ENCODE measurements at regions not wholly inside any gene's neighbourhood (a gene's known extent, or its start where the extent isn't known, plus 50 kb on each side); places are given as distances from the start of the nearest gene placed in this dataset.

GRCh38 chr5:88144219-88145001, 124.2 kb downstream of the TMEM161B start:
- no peak for DNase-seq (ENCODE audit: low spot score)
- FAIRE-seq = no peak

- DNase-seq (ENCODE audit: low spot score) (no peak), FAIRE-seq (no peak)
These were observed 124.9 kb downstream of the TMEM161B start for GRCh38 chr5:88143693-88144218.

GRCh38 chr5:88142886-88143692, 125.6 kb downstream of the TMEM161B start:
- no peak for FAIRE-seq
- no peak for DNase-seq (ENCODE audit: low spot score)

GRCh38 chr5:88142636-88142885, 126.1 kb downstream of the TMEM161B start:
- DNase-seq (ENCODE audit: low spot score) (no peak), FAIRE-seq (no peak)

GRCh38 chr5:88140856-88141752, 127.5 kb downstream of the TMEM161B start:
- peak; percentile 85 for DNase-seq (ENCODE audit: low spot score)

GRCh38 chr5:88140396-88140855, 128.2 kb downstream of the TMEM161B start:
- no peak for FAIRE-seq
- no peak for DNase-seq (ENCODE audit: low spot score)

More at GRCh38 chr5:88140856-88141752, 127.5 kb downstream of the TMEM161B start:
- FAIRE-seq = peak; percentile 42

GRCh38 chr5:88130211-88130815, 138.3 kb downstream of the TMEM161B start:
- DNase-seq (ENCODE audit: low spot score) = no peak
- no peak for FAIRE-seq

- FAIRE-seq (no peak), DNase-seq (ENCODE audit: low spot score) (no peak)
These were observed 139.8 kb downstream of the TMEM161B start for GRCh38 chr5:88128813-88129212.

- DNase-seq (ENCODE audit: low spot score) = no peak
- FAIRE-seq = no peak
These were observed 149.0 kb downstream of the TMEM161B start for GRCh38 chr5:88119535-88120125.

GRCh38 chr5:88118179-88118578, 150.5 kb downstream of the TMEM161B start:
- FAIRE-seq = no peak
- no peak for DNase-seq (ENCODE audit: low spot score)

- DNase-seq (ENCODE audit: low spot score) (no peak), FAIRE-seq (no peak)
These were observed 151.1 kb downstream of the TMEM161B start for GRCh38 chr5:88117546-88117945.

GRCh38 chr5:88116396-88116795, 152.2 kb downstream of the TMEM161B start:
- DNase-seq (ENCODE audit: low spot score) = no peak
- no peak for FAIRE-seq

- no peak for DNase-seq (ENCODE audit: low spot score)
- FAIRE-seq = no peak
These were observed 153.4 kb downstream of the TMEM161B start for GRCh38 chr5:88115211-88115610.

GRCh38 chr5:88113429-88113828, 155.2 kb downstream of the TMEM161B start:
- DNase-seq (ENCODE audit: low spot score) (no peak), FAIRE-seq (no peak)

- no peak for FAIRE-seq
- no peak for DNase-seq (ENCODE audit: low spot score)
These were observed 158.8 kb downstream of the TMEM161B start for GRCh38 chr5:88109818-88110217.

- DNase-seq (ENCODE audit: low spot score) (no peak), FAIRE-seq (no peak)
These were observed 160.0 kb downstream of the TMEM161B start for GRCh38 chr5:88108490-88109279.

GRCh38 chr5:88094906-88095496, 173.6 kb downstream of the TMEM161B start:
- DNase-seq (ENCODE audit: low spot score) = no peak
- no peak for FAIRE-seq

- FAIRE-seq = no peak
These were observed 174.2 kb downstream of the TMEM161B start for GRCh38 chr5:88094403-88094802.

GRCh38 chr5:88093765-88094164, 174.9 kb downstream of the TMEM161B start:
- DNase-seq (ENCODE audit: low spot score) (no peak), FAIRE-seq (no peak)

More at GRCh38 chr5:88094403-88094802, 174.2 kb downstream of the TMEM161B start:
- no peak for DNase-seq (ENCODE audit: low spot score)

All from RCC 7860 (cell line).